ENCODE measurements at regions not wholly inside any gene's neighbourhood (a gene's known extent, or its start where the extent isn't known, plus 50 kb on each side); places are given as distances from the start of the nearest gene placed in this dataset.

- TF ChIP-seq CTCF (IDR thresholded peaks at IDR 0.05) = no peak
- TF ChIP-seq EP300 (IDR thresholded peaks at IDR 0.05) = no peak
- no peak for TF ChIP-seq POLR2AphosphoS5 (IDR thresholded peaks at IDR 0.05)
- TF ChIP-seq POLR2A (IDR thresholded peaks at IDR 0.05) = no peak
Measured at GRCh38 chr4:137909529-137910309, 332.4 kb downstream of the SLC7A11 start.

Data from upper lobe of left lung (tissue), 4 donors.